ENCODE measurements at regions not wholly inside any gene's neighbourhood (a gene's known extent, or its start where the extent isn't known, plus 50 kb on each side); places are given as distances from the start of the nearest gene placed in this dataset.

GRCh38 chr20:6914986-6915385 lies 147.5 kb downstream of the BMP2 start:
- no CpG with 5 or more reads among the region's 4 CpGs for WGBS (ENCODE audit: extremely low coverage, insufficient coverage, insufficient read length)
- no peak overlapping the region for H3K4ac ChIP-seq (ENCODE audit: low read depth, low read length)
- H3K79me2 ChIP-seq (ENCODE audit: control insufficient read depth, insufficient read depth, low read length, poor library complexity), result no peaks in the 10 kb centered on the region
- no peak overlapping the region for H3K9ac ChIP-seq (ENCODE audit: low read length)
- H3K79me1 ChIP-seq (ENCODE audit: low read length), result no peaks in the 10 kb centered on the region
- no peak for DNase-seq
- H3K4me2 ChIP-seq (ENCODE audit: low read length), result no peak overlapping the region
- H3K27ac ChIP-seq (ENCODE audit: low read depth, low read length), result no peak overlapping the region
- H3K9me3 ChIP-seq (ENCODE audit: insufficient read depth, low read depth, low read length), result no peaks in the 10 kb centered on the region
- H2AFZ ChIP-seq (ENCODE audit: insufficient read depth, low read length, poor library complexity), result no peak overlapping the region
- no peak overlapping the region for H2BK5ac ChIP-seq (ENCODE audit: low read depth, low read length, poor library complexity)
- H2BK120ac ChIP-seq (ENCODE audit: insufficient read depth, low read length, poor library complexity), result no peak overlapping the region
- no peaks in the 10 kb centered on the region for H3K36me3 ChIP-seq (ENCODE audit: control insufficient read depth in 1 of 2, insufficient read depth in 2 of 2, low read length in 2 of 2)
- H3K14ac ChIP-seq (ENCODE audit: low read length), result no peak overlapping the region
- no peak overlapping the region for H2AK5ac ChIP-seq (ENCODE audit: low read length)
- no peaks in the 10 kb centered on the region for H3K27me3 ChIP-seq (ENCODE audit: insufficient read depth, low read length)
- no peak overlapping the region for H4K8ac ChIP-seq (ENCODE audit: low read depth, low read length)
- no peaks in the 10 kb centered on the region for H3K4me1 ChIP-seq (ENCODE audit: control insufficient read depth in 1 of 2, insufficient read depth in 2 of 2, low read length in 2 of 2)
- no peak overlapping the region for H2BK12ac ChIP-seq (ENCODE audit: low read length)
- H3K23ac ChIP-seq (ENCODE audit: low read length), result no peak overlapping the region
- H3K4me3 ChIP-seq (ENCODE audit: low read depth, low read length), result no peak overlapping the region
- no peak overlapping the region for H4K91ac ChIP-seq (ENCODE audit: low read depth, low read length)
- H3K18ac ChIP-seq (ENCODE audit: low read length), result no peak overlapping the region
- H4K12ac ChIP-seq (ENCODE audit: low read depth, low read length), result no peak overlapping the region

- WGBS (ENCODE audit: extremely low coverage, insufficient coverage, insufficient read length), result no CpG with 5 or more reads among the region's 1 CpG
- no peak overlapping the region for H2BK5ac ChIP-seq (ENCODE audit: low read depth, low read length, poor library complexity)
- H4K91ac ChIP-seq (ENCODE audit: low read depth, low read length), result no peak overlapping the region
- no peak for DNase-seq
- H3K18ac ChIP-seq (ENCODE audit: low read length), result no peak overlapping the region
- no peak overlapping the region for H3K4me2 ChIP-seq (ENCODE audit: low read length)
- no peak overlapping the region for H3K27ac ChIP-seq (ENCODE audit: low read depth, low read length)
- no peaks in the 10 kb centered on the region for H3K27me3 ChIP-seq (ENCODE audit: insufficient read depth, low read length)
- no peak overlapping the region for H3K9ac ChIP-seq (ENCODE audit: low read length)
- no peaks in the 10 kb centered on the region for H3K79me2 ChIP-seq (ENCODE audit: control insufficient read depth, insufficient read depth, low read length, poor library complexity)
- H4K8ac ChIP-seq (ENCODE audit: low read depth, low read length), result no peak overlapping the region
- H3K23ac ChIP-seq (ENCODE audit: low read length), result no peak overlapping the region
- no peaks in the 10 kb centered on the region for H3K79me1 ChIP-seq (ENCODE audit: low read length)
- no peak overlapping the region for H2AK5ac ChIP-seq (ENCODE audit: low read length)
- no peaks in the 10 kb centered on the region for H3K4me1 ChIP-seq (ENCODE audit: control insufficient read depth in 1 of 2, insufficient read depth in 2 of 2, low read length in 2 of 2)
- H4K12ac ChIP-seq (ENCODE audit: low read depth, low read length), result no peak overlapping the region
- H2AFZ ChIP-seq (ENCODE audit: insufficient read depth, low read length, poor library complexity), result no peak overlapping the region
- no peaks in the 10 kb centered on the region for H3K36me3 ChIP-seq (ENCODE audit: control insufficient read depth in 1 of 2, insufficient read depth in 2 of 2, low read length in 2 of 2)
- H3K4ac ChIP-seq (ENCODE audit: low read depth, low read length), result no peak overlapping the region
- no peaks in the 10 kb centered on the region for H3K9me3 ChIP-seq (ENCODE audit: insufficient read depth, low read depth, low read length)
- no peak overlapping the region for H2BK120ac ChIP-seq (ENCODE audit: insufficient read depth, low read length, poor library complexity)
- H3K4me3 ChIP-seq (ENCODE audit: low read depth, low read length), result no peak overlapping the region
- no peak overlapping the region for H2BK12ac ChIP-seq (ENCODE audit: low read length)
- no peak overlapping the region for H3K14ac ChIP-seq (ENCODE audit: low read length)
Measured at GRCh38 chr20:6916938-6917337, 149.5 kb downstream of the BMP2 start.

DNA sequence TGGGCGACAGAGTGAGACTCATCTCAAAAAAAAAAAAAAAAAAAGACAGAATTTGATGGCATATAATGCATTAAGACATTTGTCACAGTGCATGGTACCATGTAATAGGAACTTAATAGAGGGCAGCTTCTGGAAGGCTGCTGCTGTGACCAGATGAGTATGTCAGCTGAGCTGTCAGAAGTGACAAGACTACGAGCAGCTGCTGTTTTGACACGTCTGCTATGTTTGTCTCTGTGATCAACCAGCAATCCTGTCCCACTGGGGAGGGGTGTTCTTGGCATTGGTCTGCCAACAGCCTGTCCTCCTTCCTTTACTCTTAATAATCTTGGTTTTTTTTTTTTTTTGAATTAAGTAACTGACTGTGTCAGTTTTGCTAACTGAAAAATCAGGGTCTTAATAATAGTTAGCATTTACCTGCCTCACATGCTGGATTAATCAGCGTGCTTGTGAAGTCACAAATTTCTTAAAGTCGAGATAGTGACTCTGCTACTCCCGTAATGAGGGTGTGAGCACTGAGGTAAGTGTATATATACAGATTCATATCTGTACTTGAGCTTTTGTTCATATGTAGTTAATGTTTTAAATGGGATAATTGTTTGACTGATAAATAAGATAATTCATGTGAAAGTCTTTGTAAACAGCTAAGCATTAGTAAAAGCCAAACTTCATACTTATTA lies 152.4 kb downstream of the BMP2 start:
- no peak overlapping the region for H3K4me2 ChIP-seq (ENCODE audit: low read length)
- H3K14ac ChIP-seq (ENCODE audit: low read length), result no peak overlapping the region
- no peaks in the 10 kb centered on the region for H3K79me1 ChIP-seq (ENCODE audit: low read length)
- H3K27ac ChIP-seq (ENCODE audit: low read depth, low read length), result no peak overlapping the region
- H3K4ac ChIP-seq (ENCODE audit: low read depth, low read length), result no peak overlapping the region
- H3K9me3 ChIP-seq (ENCODE audit: insufficient read depth, low read depth, low read length), result no peaks in the 10 kb centered on the region
- no peak overlapping the region for H3K23ac ChIP-seq (ENCODE audit: low read length)
- no peak overlapping the region for H2AFZ ChIP-seq (ENCODE audit: insufficient read depth, low read length, poor library complexity)
- no peaks in the 10 kb centered on the region for H3K27me3 ChIP-seq (ENCODE audit: insufficient read depth, low read length)
- no peak overlapping the region for H3K9ac ChIP-seq (ENCODE audit: low read length)
- no peak overlapping the region for H2BK120ac ChIP-seq (ENCODE audit: insufficient read depth, low read length, poor library complexity)
- no peaks in the 10 kb centered on the region for H3K79me2 ChIP-seq (ENCODE audit: control insufficient read depth, insufficient read depth, low read length, poor library complexity)
- H3K18ac ChIP-seq (ENCODE audit: low read length), result no peak overlapping the region
- H2BK12ac ChIP-seq (ENCODE audit: low read length), result no peak overlapping the region
- WGBS (ENCODE audit: extremely low coverage, insufficient coverage, insufficient read length), result no CpG with 5 or more reads among the region's 6 CpGs
- no peaks in the 10 kb centered on the region for H3K36me3 ChIP-seq (ENCODE audit: control insufficient read depth in 1 of 2, insufficient read depth in 2 of 2, low read length in 2 of 2)
- no peak overlapping the region for H4K91ac ChIP-seq (ENCODE audit: low read depth, low read length)
- no peak overlapping the region for H4K8ac ChIP-seq (ENCODE audit: low read depth, low read length)
- no peak overlapping the region for H3K4me3 ChIP-seq (ENCODE audit: low read depth, low read length)
- H2AK5ac ChIP-seq (ENCODE audit: low read length), result no peak overlapping the region
- no peaks in the 10 kb centered on the region for H3K4me1 ChIP-seq (ENCODE audit: control insufficient read depth in 1 of 2, insufficient read depth in 2 of 2, low read length in 2 of 2)
- DNase-seq, result peak in 1 of 2 donors; percentile 3
- no peak overlapping the region for H4K12ac ChIP-seq (ENCODE audit: low read depth, low read length)
- H2BK5ac ChIP-seq (ENCODE audit: low read depth, low read length, poor library complexity), result no peak overlapping the region

GRCh38 chr20:6920991-6921613 lies 153.6 kb downstream of the BMP2 start:
- H3K9ac ChIP-seq (ENCODE audit: low read length), result no peak overlapping the region
- H3K18ac ChIP-seq (ENCODE audit: low read length), result no peak overlapping the region
- WGBS (ENCODE audit: extremely low coverage, insufficient coverage, insufficient read length), result no CpG with 5 or more reads among the region's 9 CpGs
- no peaks in the 10 kb centered on the region for H3K9me3 ChIP-seq (ENCODE audit: insufficient read depth, low read depth, low read length)
- no peak overlapping the region for H2BK5ac ChIP-seq (ENCODE audit: low read depth, low read length, poor library complexity)
- H3K79me2 ChIP-seq (ENCODE audit: control insufficient read depth, insufficient read depth, low read length, poor library complexity), result no peaks in the 10 kb centered on the region
- no peaks in the 10 kb centered on the region for H3K36me3 ChIP-seq (ENCODE audit: control insufficient read depth in 1 of 2, insufficient read depth in 2 of 2, low read length in 2 of 2)
- H2BK120ac ChIP-seq (ENCODE audit: insufficient read depth, low read length, poor library complexity), result no peak overlapping the region
- no peaks in the 10 kb centered on the region for H3K27me3 ChIP-seq (ENCODE audit: insufficient read depth, low read length)
- H3K79me1 ChIP-seq (ENCODE audit: low read length), result no peaks in the 10 kb centered on the region
- DNase-seq, result no peak
- no peak overlapping the region for H3K4ac ChIP-seq (ENCODE audit: low read depth, low read length)
- H2AK5ac ChIP-seq (ENCODE audit: low read length), result no peak overlapping the region
- H3K23ac ChIP-seq (ENCODE audit: low read length), result no peak overlapping the region
- no peak overlapping the region for H4K12ac ChIP-seq (ENCODE audit: low read depth, low read length)
- no peaks in the 10 kb centered on the region for H3K4me1 ChIP-seq (ENCODE audit: control insufficient read depth in 1 of 2, insufficient read depth in 2 of 2, low read length in 2 of 2)
- no peak overlapping the region for H3K14ac ChIP-seq (ENCODE audit: low read length)
- no peak overlapping the region for H2BK12ac ChIP-seq (ENCODE audit: low read length)
- H3K4me2 ChIP-seq (ENCODE audit: low read length), result no peak overlapping the region
- H4K8ac ChIP-seq (ENCODE audit: low read depth, low read length), result no peak overlapping the region
- H2AFZ ChIP-seq (ENCODE audit: insufficient read depth, low read length, poor library complexity), result no peak overlapping the region
- H3K4me3 ChIP-seq (ENCODE audit: low read depth, low read length), result no peak overlapping the region
- no peak overlapping the region for H4K91ac ChIP-seq (ENCODE audit: low read depth, low read length)
- no peak overlapping the region for H3K27ac ChIP-seq (ENCODE audit: low read depth, low read length)

Data from trophoblast cell (in vitro differentiated cells and primary cell).